SK-N-SH treated with all-trans-retinoic acid at 6 μM for 48 hours (cell line): ENCODE measurements at regions not wholly inside any gene's neighbourhood (a gene's known extent, or its start where the extent isn't known, plus 50 kb on each side); places are given as distances from the start of the nearest gene placed in this dataset.
A peak's percentile ranks its signal among the peaks of the same experiment; 100 is the strongest.

Experiments used
- CSRNP3 ChIP-seq: fragments of 250-450 bp; sonication (Bioruptor Pico); IDR thresholded peaks from 2 replicates; pipeline ENCODE4 v1.5.1; 2021; ENCODE audit warnings: mild to moderate bottlenecking, moderate library complexity
- ESRRG ChIP-seq: fragments of 250-450 bp; sonication (Bioruptor Pico); IDR thresholded peaks from 2 replicates; pipeline ENCODE4 v1.6.1; 2021; ENCODE audit warnings: mild to moderate bottlenecking
- ISL1 ChIP-seq: fragments of 250-450 bp; sonication (Bioruptor Pico); IDR thresholded peaks from 2 replicates; pipeline ENCODE4 v2.1.2; 2022; ENCODE audit warnings: mild to moderate bottlenecking, moderate library complexity
- PATZ1 ChIP-seq: fragments of 250-450 bp; sonication (Bioruptor Pico); IDR thresholded peaks from 2 replicates; pipeline ENCODE4 v1.8.0; 2020; ENCODE audit warnings: mild to moderate bottlenecking, moderate library complexity, borderline replicate concordance
- SNAI2 ChIP-seq: fragments of 250-450 bp; sonication (Bioruptor Pico); IDR thresholded peaks from 2 replicates; pipeline ENCODE4 v1.5.0; 2020; ENCODE audit warnings: mild to moderate bottlenecking, moderate library complexity
- TCF4 ChIP-seq: fragments of 250-450 bp; sonication (Bioruptor Pico); IDR thresholded peaks from 2 replicates; pipeline ENCODE4 v1.8.0; 2021; ENCODE audit warnings: mild to moderate bottlenecking, moderate library complexity, borderline replicate concordance
- TOX ChIP-seq: fragments of 250-450 bp; sonication (Bioruptor Pico); IDR thresholded peaks from 2 replicates; pipeline ENCODE4 v1.8.0; 2021; ENCODE audit warnings: mild to moderate bottlenecking, moderate library complexity, borderline replicate concordance
- ZFP3 ChIP-seq: fragments of 250-450 bp; sonication (Bioruptor Pico); IDR thresholded peaks from 2 replicates; pipeline ENCODE4 v1.5.0; 2020; ENCODE audit warnings: mild to moderate bottlenecking, moderate library complexity
- ZFP30 ChIP-seq: fragments of 450-650 bp; formaldehyde crosslinking; IDR thresholded peaks from 2 replicates; pipeline ENCODE4 v1.5.0; 2022; ENCODE audit warnings: mild to moderate bottlenecking, moderate library complexity
- ZNF70 ChIP-seq: fragments of 450-650 bp; formaldehyde crosslinking; IDR thresholded peaks from 2 replicates; pipeline ENCODE4 v1.5.0; 2020; ENCODE audit warnings: mild to moderate bottlenecking, moderate library complexity
- ZNF8 ChIP-seq: fragments of 450-650 bp; formaldehyde crosslinking; IDR thresholded peaks from 2 replicates; pipeline ENCODE4 v1.5.0; 2020; ENCODE audit warnings: mild to moderate bottlenecking, moderate library complexity
- TF ChIP-seq, protein P1 (sequence below): fragments of 250-450 bp; sonication (Bioruptor Pico); IDR thresholded peaks from 2 replicates; pipeline ENCODE4 v1.5.0; 2020; ENCODE audit warnings: mild to moderate bottlenecking, moderate library complexity
- TF ChIP-seq, protein P2 (sequence below): fragments of 250-450 bp; sonication (Bioruptor Pico); IDR thresholded peaks from 2 replicates; pipeline ENCODE4 v1.5.1; 2020; ENCODE audit warnings: low read depth, mild to moderate bottlenecking, moderate library complexity
- TF ChIP-seq, protein P3 (sequence below): fragments of 250-450 bp; sonication (Bioruptor Pico); IDR thresholded peaks from 2 replicates; pipeline ENCODE4 v1.8.0; 2021; ENCODE audit warnings: low read depth, mild to moderate bottlenecking, moderate library complexity, borderline replicate concordance

DNA sequence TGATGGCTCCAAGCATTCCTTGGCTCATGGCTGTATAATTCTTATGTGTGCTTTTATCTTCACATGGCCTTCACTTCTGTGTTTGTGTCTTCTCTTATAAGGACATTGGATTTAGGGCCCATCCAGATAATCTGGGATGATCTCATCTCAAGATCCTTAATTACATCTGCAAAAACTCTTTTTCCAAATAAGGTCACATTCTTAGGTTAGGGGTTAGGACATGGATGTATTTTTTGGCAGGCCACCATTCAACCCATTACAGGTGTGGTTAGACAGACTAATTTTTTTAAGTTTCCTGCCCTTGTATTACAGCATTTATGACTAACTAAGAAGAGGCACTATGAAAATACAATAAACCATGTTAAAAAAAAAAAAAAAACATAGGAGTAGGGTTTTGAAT is 254.0 kb downstream of the TPBG start:
- no peak for TF ChIP-seq ESRRG (CRISPR knock-in tag)
- no peak for TF ChIP-seq PATZ1 (CRISPR knock-in tag)
- no peak for TF ChIP-seq ZFP3 (CRISPR knock-in tag)
- no peak for TF ChIP-seq ZNF70
- no peak for TF ChIP-seq ZNF8 (CRISPR knock-in tag)
- TF ChIP-seq TCF4 (CRISPR knock-in tag), result no peak
- TF ChIP-seq, protein P1, sequence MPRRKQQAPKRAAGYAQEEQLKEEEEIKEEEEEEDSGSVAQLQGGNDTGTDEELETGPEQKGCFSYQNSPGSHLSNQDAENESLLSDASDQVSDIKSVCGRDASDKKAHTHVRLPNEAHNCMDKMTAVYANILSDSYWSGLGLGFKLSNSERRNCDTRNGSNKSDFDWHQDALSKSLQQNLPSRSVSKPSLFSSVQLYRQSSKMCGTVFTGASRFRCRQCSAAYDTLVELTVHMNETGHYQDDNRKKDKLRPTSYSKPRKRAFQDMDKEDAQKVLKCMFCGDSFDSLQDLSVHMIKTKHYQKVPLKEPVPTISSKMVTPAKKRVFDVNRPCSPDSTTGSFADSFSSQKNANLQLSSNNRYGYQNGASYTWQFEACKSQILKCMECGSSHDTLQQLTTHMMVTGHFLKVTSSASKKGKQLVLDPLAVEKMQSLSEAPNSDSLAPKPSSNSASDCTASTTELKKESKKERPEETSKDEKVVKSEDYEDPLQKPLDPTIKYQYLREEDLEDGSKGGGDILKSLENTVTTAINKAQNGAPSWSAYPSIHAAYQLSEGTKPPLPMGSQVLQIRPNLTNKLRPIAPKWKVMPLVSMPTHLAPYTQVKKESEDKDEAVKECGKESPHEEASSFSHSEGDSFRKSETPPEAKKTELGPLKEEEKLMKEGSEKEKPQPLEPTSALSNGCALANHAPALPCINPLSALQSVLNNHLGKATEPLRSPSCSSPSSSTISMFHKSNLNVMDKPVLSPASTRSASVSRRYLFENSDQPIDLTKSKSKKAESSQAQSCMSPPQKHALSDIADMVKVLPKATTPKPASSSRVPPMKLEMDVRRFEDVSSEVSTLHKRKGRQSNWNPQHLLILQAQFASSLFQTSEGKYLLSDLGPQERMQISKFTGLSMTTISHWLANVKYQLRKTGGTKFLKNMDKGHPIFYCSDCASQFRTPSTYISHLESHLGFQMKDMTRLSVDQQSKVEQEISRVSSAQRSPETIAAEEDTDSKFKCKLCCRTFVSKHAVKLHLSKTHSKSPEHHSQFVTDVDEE (CRISPR knock-in tag), result no peak
- no peak for TF ChIP-seq ZFP30
- TF ChIP-seq ISL1, result peak; percentile 69
- no peak for TF ChIP-seq TOX
- TF ChIP-seq, protein P2, sequence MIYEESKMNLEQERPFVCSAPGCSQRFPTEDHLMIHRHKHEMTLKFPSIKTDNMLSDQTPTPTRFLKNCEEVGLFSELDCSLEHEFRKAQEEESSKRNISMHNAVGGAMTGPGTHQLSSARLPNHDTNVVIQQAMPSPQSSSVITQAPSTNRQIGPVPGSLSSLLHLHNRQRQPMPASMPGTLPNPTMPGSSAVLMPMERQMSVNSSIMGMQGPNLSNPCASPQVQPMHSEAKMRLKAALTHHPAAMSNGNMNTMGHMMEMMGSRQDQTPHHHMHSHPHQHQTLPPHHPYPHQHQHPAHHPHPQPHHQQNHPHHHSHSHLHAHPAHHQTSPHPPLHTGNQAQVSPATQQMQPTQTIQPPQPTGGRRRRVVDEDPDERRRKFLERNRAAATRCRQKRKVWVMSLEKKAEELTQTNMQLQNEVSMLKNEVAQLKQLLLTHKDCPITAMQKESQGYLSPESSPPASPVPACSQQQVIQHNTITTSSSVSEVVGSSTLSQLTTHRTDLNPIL (CRISPR knock-in tag), result no peak
- TF ChIP-seq, protein P3, sequence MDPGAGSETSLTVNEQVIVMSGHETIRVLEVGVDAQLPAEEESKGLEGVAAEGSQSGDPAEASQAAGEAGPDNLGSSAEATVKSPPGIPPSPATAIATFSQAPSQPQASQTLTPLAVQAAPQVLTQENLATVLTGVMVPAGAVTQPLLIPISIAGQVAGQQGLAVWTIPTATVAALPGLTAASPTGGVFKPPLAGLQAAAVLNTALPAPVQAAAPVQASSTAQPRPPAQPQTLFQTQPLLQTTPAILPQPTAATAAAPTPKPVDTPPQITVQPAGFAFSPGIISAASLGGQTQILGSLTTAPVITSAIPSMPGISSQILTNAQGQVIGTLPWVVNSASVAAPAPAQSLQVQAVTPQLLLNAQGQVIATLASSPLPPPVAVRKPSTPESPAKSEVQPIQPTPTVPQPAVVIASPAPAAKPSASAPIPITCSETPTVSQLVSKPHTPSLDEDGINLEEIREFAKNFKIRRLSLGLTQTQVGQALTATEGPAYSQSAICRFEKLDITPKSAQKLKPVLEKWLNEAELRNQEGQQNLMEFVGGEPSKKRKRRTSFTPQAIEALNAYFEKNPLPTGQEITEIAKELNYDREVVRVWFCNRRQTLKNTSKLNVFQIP (CRISPR knock-in tag), result no peak
- no peak for TF ChIP-seq SNAI2 (CRISPR knock-in tag)
- no peak for TF ChIP-seq CSRNP3 (CRISPR knock-in tag)
